Limb (tissue), 2 donors: ENCODE measurements at regions not wholly inside any gene's neighbourhood (a gene's known extent, or its start where the extent isn't known, plus 50 kb on each side); places are given as distances from the start of the nearest gene placed in this dataset.
"Not testable (repeated sequence)": the region's sequence is repeated elsewhere in the genome, so short reads cannot be mapped to it uniquely, and the experiment has no call there.

ENCODE experiments used
- DNase-seq, 2 donors: peaks; one replicate each; pipeline ENCODE4 v3.0.0-alpha.2; 2016; ENCODE audit errors: extremely low spot score in 2 of 2

GRCh38 chr9:95785209-95785608 lies 90.3 kb upstream of the ERCC6L2 start:
- DNase-seq = no peak

GRCh38 chr9:95784318-95784717 lies 91.2 kb upstream of the ERCC6L2 start:
- DNase-seq = no peak

- DNase-seq = no peak
These were observed 92.0 kb upstream of the ERCC6L2 start for GRCh38 chr9:95783426-95783975.

- DNase-seq = no peak
These were observed 94.7 kb upstream of the ERCC6L2 start for GRCh38 chr9:95780751-95781150.

GRCh38 chr9:95780121-95780520 lies 95.4 kb upstream of the ERCC6L2 start:
- DNase-seq = no peak

GRCh38 chr9:95779597-95779996 lies 95.9 kb upstream of the ERCC6L2 start:
- DNase-seq = not testable (repeated sequence)

GRCh38 chr9:95778957-95779356 lies 96.5 kb upstream of the ERCC6L2 start:
- DNase-seq = no peak

GRCh38 chr9:95777136-95777535 lies 98.4 kb upstream of the ERCC6L2 start:
- DNase-seq = no peak

GRCh38 chr9:95776176-95776575 lies 99.3 kb upstream of the ERCC6L2 start:
- peak in 1 of 2 donors; percentile 27 for DNase-seq

GRCh38 chr9:95775191-95775590 lies 100.3 kb upstream of the ERCC6L2 start:
- no peak for DNase-seq

- no peak for DNase-seq
These were observed 102.5 kb upstream of the ERCC6L2 start for GRCh38 chr9:95773053-95773418.

GRCh38 chr9:95772320-95773052 lies 103.0 kb upstream of the ERCC6L2 start:
- peak; percentile 70 to 75 for DNase-seq

GRCh38 chr9:95771556-95772246 lies 103.8 kb upstream of the ERCC6L2 start:
- peak; percentile 37 to 63 for DNase-seq

- peak in 1 of 2 donors; percentile 49 for DNase-seq
These were observed 104.8 kb upstream of the ERCC6L2 start for GRCh38 chr9:95770653-95771131.

GRCh38 chr9:95769909-95770433 lies 105.5 kb upstream of the ERCC6L2 start:
- DNase-seq = no peak

- DNase-seq = no peak
These were observed 106.0 kb upstream of the ERCC6L2 start for GRCh38 chr9:95769473-95769872.

- DNase-seq = no peak
These were observed 108.6 kb upstream of the ERCC6L2 start for GRCh38 chr9:95766906-95767305.

- no peak for DNase-seq
These were observed 110.8 kb upstream of the ERCC6L2 start for GRCh38 chr9:95764533-95765319.

GRCh38 chr9:95763983-95764382 lies 111.5 kb upstream of the ERCC6L2 start:
- no peak for DNase-seq

- no peak for DNase-seq
These were observed 112.5 kb upstream of the ERCC6L2 start for GRCh38 chr9:95763006-95763405.

GRCh38 chr9:95762322-95762721 lies 113.2 kb upstream of the ERCC6L2 start:
- no peak for DNase-seq

- no peak for DNase-seq
These were observed 114.7 kb upstream of the ERCC6L2 start for GRCh38 chr9:95760791-95761190.
